ENCODE measurements at regions not wholly inside any gene's neighbourhood (a gene's known extent, or its start where the extent isn't known, plus 50 kb on each side); places are given as distances from the start of the nearest gene placed in this dataset.
"Not testable (repeated sequence)": the region's sequence is repeated elsewhere in the genome, so short reads cannot be mapped to it uniquely, and the experiment has no call there.

DNA sequence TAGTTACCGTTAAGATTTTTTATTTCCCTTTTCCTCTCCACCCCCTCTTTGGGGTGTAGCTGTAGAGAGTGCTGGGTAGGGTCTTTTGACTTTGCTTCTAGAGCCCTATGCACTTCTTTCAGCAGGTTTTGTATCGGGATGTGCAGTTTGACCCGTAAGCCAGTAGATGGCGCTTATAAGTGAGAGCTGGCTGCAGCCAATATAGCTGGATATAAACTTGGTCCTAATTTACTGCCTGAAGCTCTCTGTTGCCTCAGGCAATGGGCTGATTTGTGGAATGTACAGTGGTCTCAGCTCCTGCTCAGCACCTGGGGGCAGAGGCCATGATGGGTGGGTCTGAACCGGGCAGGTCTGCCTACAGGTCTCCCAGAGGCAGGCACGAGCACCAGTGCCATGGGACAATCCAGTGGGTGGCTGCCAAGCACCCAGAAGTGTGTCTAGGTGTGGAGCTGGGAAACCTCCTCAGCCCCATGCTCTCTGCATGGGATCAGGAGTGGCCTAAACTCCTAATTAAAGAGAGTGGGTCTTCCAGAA lies 146.5 kb downstream of the SPANXN1 start:
- DNase-seq, result peak in 1 of 6 donors; percentile 9
- H3K4me3 ChIP-seq, result no peak overlapping the region
- H3K27me3 ChIP-seq, result peaks cover 0 to 6% (median 2%) of the 10 kb centered on the region in 4 donors
- no peak for ATAC-seq
- no peak overlapping the region for H3K27ac ChIP-seq
- peak in 1 of 4 donors; percentile 8 for TF ChIP-seq CTCF (IDR thresholded peaks at IDR 0.05)
- H3K36me3 ChIP-seq, result no peaks in the 10 kb centered on the region
- H3K4me1 ChIP-seq, result no peaks in the 10 kb centered on the region
- intact Hi-C loops (cut with DNase I), result no loop called here
- 22 to 27% methylated on average over 6 of the region's 6 CpGs for WGBS, 2 donors
- H3K9me3 ChIP-seq, result no peaks in the 10 kb centered on the region
- no peak for FAIRE-seq

DNA sequence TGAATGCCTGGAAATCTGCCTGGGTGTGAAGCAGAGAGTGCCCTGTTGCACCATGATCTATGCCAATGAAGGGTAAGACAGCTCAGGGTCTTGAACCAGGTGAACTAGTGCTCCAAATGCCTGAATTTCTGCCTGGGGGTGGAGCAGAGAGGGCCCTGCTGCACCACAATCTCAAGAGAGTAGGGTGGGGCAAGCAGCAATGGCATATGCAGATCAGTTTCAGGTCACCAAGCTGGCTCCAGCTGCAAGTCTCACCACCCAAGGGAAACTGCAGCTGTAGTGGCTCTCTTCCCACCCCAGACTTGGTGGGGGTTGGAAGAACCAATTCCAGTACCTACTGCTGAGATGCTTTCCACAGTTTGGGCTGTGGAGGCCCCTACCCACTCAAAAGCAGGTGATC lies 147.0 kb downstream of the SPANXN1 start:
- Histone ChIP-seq H3K9me3 (no peaks in the 10 kb centered on the region), H3K27me3 (peaks cover 0 to 8% (median 2%) of the 10 kb centered on the region in 4 donors), H3K36me3 (no peaks in the 10 kb centered on the region), H3K4me3 (no peak overlapping the region), H3K27ac (no peak overlapping the region), H3K4me1 (no peaks in the 10 kb centered on the region)
- no peak for DNase-seq
- FAIRE-seq, result no peak
- TF ChIP-seq CTCF (IDR thresholded peaks at IDR 0.05), result no peak
- intact Hi-C loops (cut with DNase I), result no loop called here
- no peak for ATAC-seq

DNA sequence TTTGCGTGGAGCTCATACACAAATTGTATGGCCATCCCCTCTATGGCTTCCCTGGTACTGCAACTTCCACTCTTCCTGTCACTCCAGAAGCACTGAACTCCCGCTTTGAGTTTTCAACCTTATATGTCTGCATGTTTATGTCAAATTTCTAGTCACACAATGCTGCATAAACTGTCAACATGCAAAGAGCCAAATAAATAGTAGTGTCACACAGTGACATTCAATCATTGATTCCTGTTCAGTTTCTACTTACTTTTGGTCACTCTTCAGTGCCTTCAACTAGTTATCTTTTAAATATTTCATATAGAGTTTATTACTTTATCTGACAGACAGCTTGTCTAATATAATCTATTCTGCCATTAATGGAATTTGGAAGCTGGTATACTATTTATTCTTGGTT lies 149.3 kb downstream of the SPANXN1 start:
- Histone ChIP-seq H3K27ac (no peak overlapping the region), H3K4me1 (no peaks in the 10 kb centered on the region), H3K27me3 (peaks cover 0 to 13% (median 2%) of the 10 kb centered on the region in 4 donors), H3K4me3 (no peak overlapping the region), H3K9me3 (no peaks in the 10 kb centered on the region), H3K36me3 (no peaks in the 10 kb centered on the region)
- 79 to 81% methylated on average over 2 of the region's 2 CpGs for WGBS, 2 donors
- DNase-seq (no peak), FAIRE-seq (no peak), ATAC-seq (no peak)
- intact Hi-C loops (cut with DNase I), result no loop called here
- TF ChIP-seq CTCF (IDR thresholded peaks at IDR 0.05), result no peak

DNA sequence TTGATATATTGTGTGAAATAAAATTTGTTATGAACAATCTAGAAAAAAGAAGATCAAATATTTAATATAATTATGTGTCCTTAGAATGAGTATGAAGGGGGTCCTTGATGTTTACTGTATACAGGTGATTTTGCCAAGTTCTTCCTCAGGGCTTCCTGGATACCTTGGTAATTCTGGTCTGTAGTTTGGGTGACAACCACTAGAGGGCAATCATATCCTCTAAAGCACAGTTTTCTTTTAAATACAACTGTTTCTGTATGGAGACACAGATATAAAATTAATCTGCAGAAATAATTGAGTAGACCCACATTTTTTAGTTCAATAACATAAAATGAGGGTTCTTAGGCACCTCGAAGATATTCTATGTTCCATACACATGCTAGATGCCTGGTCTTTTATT lies 157.7 kb downstream of the SPANXN1 start:
- 0% methylated on average over 1 of the region's 1 CpG for WGBS, 2 donors
- Histone ChIP-seq H3K4me3 (no peak overlapping the region), H3K4me1 (no peaks in the 10 kb centered on the region), H3K36me3 (no peaks in the 10 kb centered on the region), H3K27me3 (no peaks in the 10 kb centered on the region), H3K9me3 (peaks cover 0 to 5% (median 0%) of the 10 kb centered on the region in 4 donors), H3K27ac (no peak overlapping the region)
- ATAC-seq (peak in 3 of 4 donors; percentile 55 to 61 (median 56)), DNase-seq (peak in 1 of 6 donors; percentile 19), FAIRE-seq (peak; percentile 83)
- peak; percentile 51 to 68 (median 58) for TF ChIP-seq CTCF (IDR thresholded peaks at IDR 0.05)
- intact Hi-C loops (cut with DNase I), result no loop called here

- 50% methylated on average over 2 of the region's 2 CpGs for WGBS, 2 donors
- Histone ChIP-seq H3K27ac (no peak overlapping the region), H3K9me3 (no peaks in the 10 kb centered on the region), H3K36me3 (no peaks in the 10 kb centered on the region), H3K27me3 (peaks cover 0 to 3% (median 0%) of the 10 kb centered on the region in 4 donors), H3K4me3 (no peak overlapping the region), H3K4me1 (no peaks in the 10 kb centered on the region)
- intact Hi-C loops (cut with DNase I), result no loop called here
- ATAC-seq, result no peak
- no peak for FAIRE-seq
- DNase-seq, result no peak
- TF ChIP-seq CTCF (IDR thresholded peaks at IDR 0.05), result no peak
Measured at GRCh38 chrX:145410622-145411021, 163.3 kb downstream of the SPANXN1 start.

GRCh38 chrX:145436211-145436610 lies 188.9 kb downstream of the SPANXN1 start:
- intact Hi-C loops (cut with DNase I); H3K27ac ChIP-seq; H3K4me3 ChIP-seq; H3K4me1 ChIP-seq; H3K36me3 ChIP-seq; H3K9me3 ChIP-seq; H3K27me3 ChIP-seq; FAIRE-seq; ATAC-seq: not testable (repeated sequence)
- peak in 1 of 6 donors; percentile 16 for DNase-seq
- WGBS, 2 donors, result 93 to 96% methylated on average over 16 to 29 of the region's 32 CpGs

Data from pancreas (tissue), 10 donors.